ENCODE measurements at regions not wholly inside any gene's neighbourhood (a gene's known extent, or its start where the extent isn't known, plus 50 kb on each side); places are given as distances from the start of the nearest gene placed in this dataset.
A peak's percentile ranks its signal among the peaks of the same experiment; 100 is the strongest.

DNA sequence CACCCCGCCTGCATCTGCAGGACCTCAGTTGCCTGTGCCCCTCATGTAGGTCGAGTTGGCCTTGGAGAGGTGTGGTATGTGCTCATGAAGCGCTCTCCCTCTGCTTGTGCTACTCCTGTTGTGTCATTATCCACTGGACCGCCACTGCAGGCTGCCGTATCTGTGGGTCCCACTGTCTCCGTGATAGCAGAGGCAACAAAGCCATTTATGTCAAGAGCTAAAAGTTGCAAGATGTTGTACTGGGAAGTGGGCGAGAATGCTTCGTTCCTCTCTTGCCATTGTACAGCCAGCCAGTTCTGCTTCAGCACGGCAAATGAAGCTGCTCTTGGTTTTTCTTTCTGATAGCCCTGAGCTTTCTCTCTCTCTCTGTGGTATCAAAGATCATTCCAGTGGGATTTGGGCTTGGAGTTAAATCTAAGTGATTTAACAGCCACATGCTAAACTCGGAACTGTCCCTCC lies 89.0 kb downstream of the TMEM212 start:
- TF ChIP-seq, protein P1, sequence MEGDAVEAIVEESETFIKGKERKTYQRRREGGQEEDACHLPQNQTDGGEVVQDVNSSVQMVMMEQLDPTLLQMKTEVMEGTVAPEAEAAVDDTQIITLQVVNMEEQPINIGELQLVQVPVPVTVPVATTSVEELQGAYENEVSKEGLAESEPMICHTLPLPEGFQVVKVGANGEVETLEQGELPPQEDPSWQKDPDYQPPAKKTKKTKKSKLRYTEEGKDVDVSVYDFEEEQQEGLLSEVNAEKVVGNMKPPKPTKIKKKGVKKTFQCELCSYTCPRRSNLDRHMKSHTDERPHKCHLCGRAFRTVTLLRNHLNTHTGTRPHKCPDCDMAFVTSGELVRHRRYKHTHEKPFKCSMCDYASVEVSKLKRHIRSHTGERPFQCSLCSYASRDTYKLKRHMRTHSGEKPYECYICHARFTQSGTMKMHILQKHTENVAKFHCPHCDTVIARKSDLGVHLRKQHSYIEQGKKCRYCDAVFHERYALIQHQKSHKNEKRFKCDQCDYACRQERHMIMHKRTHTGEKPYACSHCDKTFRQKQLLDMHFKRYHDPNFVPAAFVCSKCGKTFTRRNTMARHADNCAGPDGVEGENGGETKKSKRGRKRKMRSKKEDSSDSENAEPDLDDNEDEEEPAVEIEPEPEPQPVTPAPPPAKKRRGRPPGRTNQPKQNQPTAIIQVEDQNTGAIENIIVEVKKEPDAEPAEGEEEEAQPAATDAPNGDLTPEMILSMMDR (IDR thresholded peaks at IDR 0.05; ENCODE audit: insufficient read depth, low read length) = no peak
- no peak for TF ChIP-seq GABPA (IDR thresholded peaks at IDR 0.05; ENCODE audit: low read depth)
- TF ChIP-seq, protein P2, sequence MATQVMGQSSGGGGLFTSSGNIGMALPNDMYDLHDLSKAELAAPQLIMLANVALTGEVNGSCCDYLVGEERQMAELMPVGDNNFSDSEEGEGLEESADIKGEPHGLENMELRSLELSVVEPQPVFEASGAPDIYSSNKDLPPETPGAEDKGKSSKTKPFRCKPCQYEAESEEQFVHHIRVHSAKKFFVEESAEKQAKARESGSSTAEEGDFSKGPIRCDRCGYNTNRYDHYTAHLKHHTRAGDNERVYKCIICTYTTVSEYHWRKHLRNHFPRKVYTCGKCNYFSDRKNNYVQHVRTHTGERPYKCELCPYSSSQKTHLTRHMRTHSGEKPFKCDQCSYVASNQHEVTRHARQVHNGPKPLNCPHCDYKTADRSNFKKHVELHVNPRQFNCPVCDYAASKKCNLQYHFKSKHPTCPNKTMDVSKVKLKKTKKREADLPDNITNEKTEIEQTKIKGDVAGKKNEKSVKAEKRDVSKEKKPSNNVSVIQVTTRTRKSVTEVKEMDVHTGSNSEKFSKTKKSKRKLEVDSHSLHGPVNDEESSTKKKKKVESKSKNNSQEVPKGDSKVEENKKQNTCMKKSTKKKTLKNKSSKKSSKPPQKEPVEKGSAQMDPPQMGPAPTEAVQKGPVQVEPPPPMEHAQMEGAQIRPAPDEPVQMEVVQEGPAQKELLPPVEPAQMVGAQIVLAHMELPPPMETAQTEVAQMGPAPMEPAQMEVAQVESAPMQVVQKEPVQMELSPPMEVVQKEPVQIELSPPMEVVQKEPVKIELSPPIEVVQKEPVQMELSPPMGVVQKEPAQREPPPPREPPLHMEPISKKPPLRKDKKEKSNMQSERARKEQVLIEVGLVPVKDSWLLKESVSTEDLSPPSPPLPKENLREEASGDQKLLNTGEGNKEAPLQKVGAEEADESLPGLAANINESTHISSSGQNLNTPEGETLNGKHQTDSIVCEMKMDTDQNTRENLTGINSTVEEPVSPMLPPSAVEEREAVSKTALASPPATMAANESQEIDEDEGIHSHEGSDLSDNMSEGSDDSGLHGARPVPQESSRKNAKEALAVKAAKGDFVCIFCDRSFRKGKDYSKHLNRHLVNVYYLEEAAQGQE (IDR thresholded peaks at IDR 0.05; ENCODE audit: insufficient replicate concordance, low read depth) = no peak
- 0 out of 2 replicates have a peak, but pooled peaks have one; percentile 35 for TF ChIP-seq POLR2AphosphoS5 (IDR thresholded peaks at IDR 0.05; ENCODE audit: low read depth)

All from HL-60 (cell line).